ENCODE measurements at regions not wholly inside any gene's neighbourhood (a gene's known extent, or its start where the extent isn't known, plus 50 kb on each side); places are given as distances from the start of the nearest gene placed in this dataset.

- no peak for DNase-seq (ENCODE audit: low read depth in 2 of 3, low spot score in 2 of 3)
These were observed 60.8 kb upstream of the HES1 start for GRCh38 chr3:194075088-194075615.

- no peak for DNase-seq (ENCODE audit: low read depth in 2 of 3, low spot score in 2 of 3)
These were observed 60.0 kb upstream of the HES1 start for GRCh38 chr3:194075802-194076460.

GRCh38 chr3:194076475-194076874, 59.5 kb upstream of the HES1 start:
- DNase-seq (ENCODE audit: low read depth in 2 of 3, low spot score in 2 of 3), result no peak

- no peak for DNase-seq (ENCODE audit: low read depth in 2 of 3, low spot score in 2 of 3)
These were observed 58.3 kb upstream of the HES1 start for GRCh38 chr3:194077602-194078001.

GRCh38 chr3:194078045-194078821, 57.7 kb upstream of the HES1 start:
- no peak for DNase-seq (ENCODE audit: low read depth in 2 of 3, low spot score in 2 of 3)

GRCh38 chr3:194079702-194080172, 56.2 kb upstream of the HES1 start:
- DNase-seq (ENCODE audit: low read depth in 2 of 3, low spot score in 2 of 3), result no peak

GRCh38 chr3:194080436-194080835, 55.5 kb upstream of the HES1 start:
- no peak for DNase-seq (ENCODE audit: low read depth in 2 of 3, low spot score in 2 of 3)

GRCh38 chr3:194080913-194081800, 54.8 kb upstream of the HES1 start:
- no peak for DNase-seq (ENCODE audit: low read depth in 2 of 3, low spot score in 2 of 3)

- DNase-seq (ENCODE audit: low read depth in 2 of 3, low spot score in 2 of 3), result no peak
These were observed 54.1 kb upstream of the HES1 start for GRCh38 chr3:194081826-194082225.

GRCh38 chr3:194082743-194083636, 53.0 kb upstream of the HES1 start:
- no peak for DNase-seq (ENCODE audit: low read depth in 2 of 3, low spot score in 2 of 3)

GRCh38 chr3:194083637-194084224, 52.2 kb upstream of the HES1 start:
- DNase-seq (ENCODE audit: low read depth in 2 of 3, low spot score in 2 of 3), result no peak

GRCh38 chr3:194084284-194084683, 51.7 kb upstream of the HES1 start:
- no peak for DNase-seq (ENCODE audit: low read depth in 2 of 3, low spot score in 2 of 3)
